Type B pancreatic cell (in vitro differentiated cells): ENCODE measurements at regions not wholly inside any gene's neighbourhood (a gene's known extent, or its start where the extent isn't known, plus 50 kb on each side); places are given as distances from the start of the nearest gene placed in this dataset.
A peak's percentile ranks its signal among the peaks of the same experiment; 100 is the strongest.

Experiments used
- DNase-seq: peaks from one replicate; pipeline ENCODE4 v3.0.0; 2021; ENCODE audit warnings: mixed read lengths; ENCODE audit not compliant: unreplicated experiment; ENCODE audit errors: extremely low spot score
- H3K27ac Mint-ChIP-seq: 2 replicates; pipeline ENCODE4 v1.8.0; 2021; ENCODE audit warnings: mild to moderate bottlenecking, mixed read lengths
- H3K27me3 Mint-ChIP-seq: 2 replicates; pipeline ENCODE4 v1.8.0; 2021; ENCODE audit warnings: mixed read lengths
- H3K36me3 Mint-ChIP-seq: 2 replicates; pipeline ENCODE4 v1.8.0; 2021; ENCODE audit warnings: mixed read lengths
- H3K4me1 Mint-ChIP-seq: one replicate; pipeline ENCODE4 v1.8.0; 2021; ENCODE audit warnings: mixed read lengths; ENCODE audit not compliant: unreplicated experiment
- H3K4me3 Mint-ChIP-seq: 2 replicates; pipeline ENCODE4 v1.8.0; 2021; ENCODE audit warnings: mild to moderate bottlenecking, mixed read lengths
- H3K9me3 Mint-ChIP-seq: 2 replicates; pipeline ENCODE4 v1.8.0; 2021; ENCODE audit warnings: mixed read lengths
- TF ChIP-seq, protein P1 (sequence below): fragments of 200-600 bp; sonication (generic); conservative IDR thresholded peaks from 2 replicates; pipeline ENCODE4 v1.5.0; 2021; ENCODE audit warnings: antibody characterized with exemption, mild to moderate bottlenecking

DNA sequence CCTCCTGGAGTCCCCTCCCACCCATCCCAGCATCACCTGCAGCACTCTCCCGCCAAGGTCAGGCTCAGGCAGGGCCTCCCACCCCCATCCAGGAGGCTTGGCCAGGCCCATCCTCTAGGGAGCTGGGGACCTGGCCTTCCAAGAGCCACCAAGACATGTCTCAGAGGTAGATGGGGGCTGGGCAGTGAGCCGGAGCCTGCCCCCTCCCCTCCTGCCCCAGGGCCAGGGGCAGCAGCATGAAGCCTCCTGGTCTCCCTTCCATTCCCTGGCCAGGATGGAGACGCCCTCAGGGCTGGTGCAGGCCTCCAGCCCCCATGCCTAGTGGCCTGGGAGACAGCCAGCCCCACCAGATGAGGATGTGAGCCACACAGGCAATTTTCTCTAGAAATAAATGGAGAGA lies 69.3 kb upstream of the C14orf180 start:
- Mint-ChIP-seq H3K9me3 (peaks cover 5% of the 10 kb centered on the region), H3K4me1 (peaks cover 4% of the 10 kb centered on the region), H3K36me3 (no peaks in the 10 kb centered on the region), H3K4me3 (no peak overlapping the region), H3K27me3 (peaks cover 8% of the 10 kb centered on the region), H3K27ac (no peak overlapping the region)
- DNase-seq, result peak; percentile 60
- TF ChIP-seq, protein P1, sequence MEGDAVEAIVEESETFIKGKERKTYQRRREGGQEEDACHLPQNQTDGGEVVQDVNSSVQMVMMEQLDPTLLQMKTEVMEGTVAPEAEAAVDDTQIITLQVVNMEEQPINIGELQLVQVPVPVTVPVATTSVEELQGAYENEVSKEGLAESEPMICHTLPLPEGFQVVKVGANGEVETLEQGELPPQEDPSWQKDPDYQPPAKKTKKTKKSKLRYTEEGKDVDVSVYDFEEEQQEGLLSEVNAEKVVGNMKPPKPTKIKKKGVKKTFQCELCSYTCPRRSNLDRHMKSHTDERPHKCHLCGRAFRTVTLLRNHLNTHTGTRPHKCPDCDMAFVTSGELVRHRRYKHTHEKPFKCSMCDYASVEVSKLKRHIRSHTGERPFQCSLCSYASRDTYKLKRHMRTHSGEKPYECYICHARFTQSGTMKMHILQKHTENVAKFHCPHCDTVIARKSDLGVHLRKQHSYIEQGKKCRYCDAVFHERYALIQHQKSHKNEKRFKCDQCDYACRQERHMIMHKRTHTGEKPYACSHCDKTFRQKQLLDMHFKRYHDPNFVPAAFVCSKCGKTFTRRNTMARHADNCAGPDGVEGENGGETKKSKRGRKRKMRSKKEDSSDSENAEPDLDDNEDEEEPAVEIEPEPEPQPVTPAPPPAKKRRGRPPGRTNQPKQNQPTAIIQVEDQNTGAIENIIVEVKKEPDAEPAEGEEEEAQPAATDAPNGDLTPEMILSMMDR, result no peak

DNA sequence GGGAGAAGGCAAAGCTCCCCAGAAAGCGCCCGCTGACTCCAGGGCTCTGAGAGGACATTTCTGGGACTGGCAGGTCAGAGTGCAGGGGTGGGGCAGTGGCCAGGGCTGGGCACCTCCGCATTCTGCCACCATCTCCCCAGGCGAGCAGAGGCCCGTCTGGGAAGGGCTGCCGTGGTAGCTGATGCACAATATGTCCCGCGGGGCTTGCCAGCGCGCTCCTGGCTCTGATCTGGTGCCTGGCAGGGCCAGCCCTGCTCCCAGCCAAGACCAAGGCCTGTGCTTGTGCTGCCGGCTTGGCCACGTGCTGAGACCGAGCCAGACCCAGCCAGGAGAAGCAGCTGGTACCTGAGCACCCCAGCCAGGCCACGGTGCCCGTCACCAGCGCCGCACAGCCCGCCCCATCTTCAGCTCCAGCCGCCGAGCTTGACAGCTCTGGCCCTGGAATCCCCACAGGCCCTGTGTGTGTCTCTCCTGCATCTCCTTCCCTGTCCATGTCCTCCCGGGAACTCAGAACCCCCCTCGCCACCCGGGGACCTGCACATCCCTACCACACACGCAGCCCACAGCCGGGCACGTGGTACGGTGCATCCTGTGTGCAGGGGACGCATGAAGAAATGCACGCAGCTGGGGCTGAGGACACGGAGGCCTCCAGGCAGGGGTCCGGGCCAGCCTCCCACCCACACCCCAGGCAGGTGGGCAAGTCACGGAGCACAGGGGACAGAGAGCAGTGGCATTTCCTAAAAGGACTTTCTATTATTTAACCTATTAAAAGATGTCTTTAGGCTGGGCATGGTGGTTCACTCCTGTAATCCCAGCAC lies 68.6 kb upstream of the C14orf180 start:
- TF ChIP-seq, protein P1, result no peak
- peak; percentile 66 for DNase-seq
- Mint-ChIP-seq H3K4me1 (peaks cover 4% of the 10 kb centered on the region), H3K4me3 (no peak overlapping the region), H3K9me3 (peaks cover 5% of the 10 kb centered on the region), H3K36me3 (no peaks in the 10 kb centered on the region), H3K27ac (no peak overlapping the region), H3K27me3 (peaks cover 8% of the 10 kb centered on the region)

DNA sequence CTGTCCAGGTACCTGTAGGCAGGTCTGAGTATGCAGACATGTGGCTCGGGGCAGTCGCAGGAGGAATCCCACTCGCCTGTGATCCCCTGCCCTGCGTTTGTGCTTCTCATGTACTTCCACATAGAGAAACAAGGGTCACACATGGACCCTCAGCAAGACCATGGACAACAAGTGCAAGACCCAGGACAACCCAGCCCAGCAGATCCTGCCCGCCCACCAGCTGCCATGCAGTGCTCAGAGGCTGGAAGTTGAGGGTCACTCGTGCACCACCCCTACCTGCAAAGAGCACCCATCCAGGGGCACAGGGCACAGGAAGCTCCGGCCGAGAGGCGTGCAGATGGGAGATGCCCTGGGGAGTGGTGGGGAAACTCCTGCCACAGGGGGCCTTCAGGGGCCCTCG lies 67.5 kb upstream of the C14orf180 start:
- TF ChIP-seq, protein P1, result no peak
- peaks cover 8% of the 10 kb centered on the region for H3K27me3 Mint-ChIP-seq
- no peaks in the 10 kb centered on the region for H3K36me3 Mint-ChIP-seq
- H3K27ac Mint-ChIP-seq, result no peak overlapping the region
- peak; percentile 51 for DNase-seq
- no peak overlapping the region for H3K4me3 Mint-ChIP-seq
- H3K9me3 Mint-ChIP-seq, result peaks cover 5% of the 10 kb centered on the region
- peaks cover 4% of the 10 kb centered on the region for H3K4me1 Mint-ChIP-seq

DNA sequence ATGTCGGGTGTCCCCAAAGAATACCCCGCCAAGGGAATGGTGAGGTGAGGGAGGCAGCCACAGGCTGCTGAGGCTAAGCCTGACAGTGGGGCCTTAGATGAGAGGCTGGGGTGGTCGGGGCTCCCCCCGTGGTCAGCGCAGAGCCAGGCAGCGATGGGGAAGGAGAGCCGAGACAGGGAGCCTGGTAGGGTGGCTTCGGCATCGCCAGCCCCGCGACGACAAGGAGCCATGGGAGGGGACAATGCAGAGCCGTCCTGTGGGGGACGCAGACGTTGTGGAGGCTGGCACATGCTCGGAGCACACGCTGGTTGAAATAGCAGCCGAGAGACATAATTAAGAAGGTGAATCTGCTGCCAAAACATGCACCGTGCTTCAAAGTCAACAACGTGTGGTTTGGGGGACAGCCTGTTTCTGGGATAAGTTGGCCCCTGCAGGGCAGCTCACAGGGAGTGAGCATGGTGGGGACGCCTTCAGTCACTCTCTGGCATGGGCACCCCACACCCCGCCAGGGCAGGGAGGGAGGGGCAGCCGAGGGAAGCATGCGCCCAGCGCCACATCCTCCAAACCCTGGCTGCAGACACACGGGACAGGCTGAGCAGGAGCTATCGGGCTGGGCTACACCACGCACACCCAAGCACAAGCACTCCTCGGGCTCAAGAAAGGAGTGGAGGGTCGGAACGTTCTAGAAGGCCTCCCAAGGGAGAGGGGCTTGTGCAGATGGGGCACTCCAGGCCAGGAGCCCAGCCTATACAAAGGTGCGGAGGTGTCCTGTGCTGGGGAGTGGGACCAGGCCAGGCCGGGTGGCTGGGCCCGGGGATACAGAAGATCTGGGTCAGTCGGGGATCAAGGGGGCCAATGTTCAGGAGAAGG lies 66.6 kb upstream of the C14orf180 start:
- no peak overlapping the region for H3K27ac Mint-ChIP-seq
- H3K4me3 Mint-ChIP-seq, result no peak overlapping the region
- DNase-seq, result peak; percentile 62

DNA sequence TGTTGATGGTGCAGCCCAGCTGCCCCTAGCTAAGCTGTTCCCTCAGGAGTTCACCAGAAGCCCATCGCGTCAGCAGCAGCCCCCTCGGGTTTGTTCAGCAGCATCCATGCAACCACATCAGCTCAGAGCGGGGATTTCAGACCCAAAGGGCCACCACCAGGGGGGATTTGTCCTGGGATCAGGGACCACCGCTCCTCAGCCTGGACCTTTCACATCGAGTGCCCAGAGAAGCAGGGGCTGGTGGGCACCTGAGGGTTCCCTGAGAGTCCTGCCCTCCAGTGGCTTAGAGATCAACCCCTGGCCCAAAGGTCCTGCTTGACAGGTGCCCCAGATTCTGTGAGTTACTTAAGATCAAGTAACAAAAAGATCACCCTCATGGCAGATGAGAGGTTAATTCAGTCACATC lies 65.9 kb upstream of the C14orf180 start:
- Mint-ChIP-seq H3K27me3 (peaks cover 8% of the 10 kb centered on the region), H3K4me1 (no peaks in the 10 kb centered on the region), H3K9me3 (peaks cover 4% of the 10 kb centered on the region), H3K36me3 (no peaks in the 10 kb centered on the region), H3K27ac (no peak overlapping the region), H3K4me3 (no peak overlapping the region)
- no peak for DNase-seq
- TF ChIP-seq, protein P1, result no peak

More for the DNA sequence above, 66.6 kb upstream of the C14orf180 start:
- H3K36me3 Mint-ChIP-seq, result no peaks in the 10 kb centered on the region
- peaks cover 8% of the 10 kb centered on the region for H3K27me3 Mint-ChIP-seq
- H3K9me3 Mint-ChIP-seq, result peaks cover 6% of the 10 kb centered on the region
- no peaks in the 10 kb centered on the region for H3K4me1 Mint-ChIP-seq
- TF ChIP-seq, protein P1, result no peak
